ENCODE measurements at regions not wholly inside any gene's neighbourhood (a gene's known extent, or its start where the extent isn't known, plus 50 kb on each side); places are given as distances from the start of the nearest gene placed in this dataset.

- no peak for DNase-seq
- H3K36me3 ChIP-seq: no peaks in the 10 kb centered on the region
- no peak for ATAC-seq
- no peaks in the 10 kb centered on the region for H3K27me3 ChIP-seq
- no peaks in the 10 kb centered on the region for H3K4me1 ChIP-seq
- no peak overlapping the region for H3K4me3 ChIP-seq
- TF ChIP-seq POLR2A (IDR thresholded peaks at IDR 0.05) (no peak), CTCF (IDR thresholded peaks at IDR 0.05 in 4 of 5, conservative IDR thresholded peaks at IDR 0.05 in 1 of 5) (no peak)
- intact Hi-C loops (cut with DNase I; ENCODE audit: low total_unique reads) (no loop called here), in situ Hi-C loops (cut with MboI; ENCODE audit: low sequenced_read_pairs in 4 of 4) (no loop called here)
- no peaks in the 10 kb centered on the region for H3K9me3 ChIP-seq
- no peak overlapping the region for H3K27ac ChIP-seq
Observed at GRCh38 chr2:8624855-8625398, 56.9 kb upstream of the ID2 start.

GRCh38 chr2:8625399-8626300 is 56.2 kb upstream of the ID2 start:
- in situ Hi-C loops (cut with MboI; ENCODE audit: low sequenced_read_pairs in 4 of 4) (no loop called here), intact Hi-C loops (cut with DNase I; ENCODE audit: low total_unique reads) (no loop called here)
- Histone ChIP-seq H3K4me1 (no peaks in the 10 kb centered on the region), H3K4me3 (no peak overlapping the region), H3K27me3 (no peaks in the 10 kb centered on the region), H3K36me3 (no peaks in the 10 kb centered on the region), H3K9me3 (no peaks in the 10 kb centered on the region), H3K27ac (no peak overlapping the region)
- ATAC-seq (no peak), DNase-seq (peak in 1 of 2 donors; percentile 1)
- TF ChIP-seq CTCF (IDR thresholded peaks at IDR 0.05 in 4 of 5, conservative IDR thresholded peaks at IDR 0.05 in 1 of 5): no peak
- TF ChIP-seq POLR2A (IDR thresholded peaks at IDR 0.05): no peak

GRCh38 chr2:8626572-8626971 is 55.3 kb upstream of the ID2 start:
- no peak overlapping the region for H3K4me3 ChIP-seq
- DNase-seq: no peak
- H3K36me3 ChIP-seq: no peaks in the 10 kb centered on the region
- no peaks in the 10 kb centered on the region for H3K4me1 ChIP-seq
- H3K27me3 ChIP-seq: no peaks in the 10 kb centered on the region
- TF ChIP-seq CTCF (IDR thresholded peaks at IDR 0.05 in 4 of 5, conservative IDR thresholded peaks at IDR 0.05 in 1 of 5) (no peak), POLR2A (IDR thresholded peaks at IDR 0.05) (no peak)
- ATAC-seq: no peak
- in situ Hi-C loops (cut with MboI; ENCODE audit: low sequenced_read_pairs in 4 of 4): no loop called here
- no peak overlapping the region for H3K27ac ChIP-seq
- no peaks in the 10 kb centered on the region for H3K9me3 ChIP-seq
- intact Hi-C loops (cut with DNase I; ENCODE audit: low total_unique reads): no loop called here

- H3K36me3 ChIP-seq: no peaks in the 10 kb centered on the region
- ATAC-seq (no peak), DNase-seq (no peak)
- H3K9me3 ChIP-seq: no peaks in the 10 kb centered on the region
- TF ChIP-seq POLR2A (IDR thresholded peaks at IDR 0.05) (no peak), CTCF (IDR thresholded peaks at IDR 0.05 in 4 of 5, conservative IDR thresholded peaks at IDR 0.05 in 1 of 5) (no peak)
- H3K27ac ChIP-seq: no peak overlapping the region
- intact Hi-C loops (cut with DNase I; ENCODE audit: low total_unique reads) (no loop called here), in situ Hi-C loops (cut with MboI; ENCODE audit: low sequenced_read_pairs in 4 of 4) (no loop called here)
- H3K4me1 ChIP-seq: no peaks in the 10 kb centered on the region
- H3K4me3 ChIP-seq: no peak overlapping the region
- no peaks in the 10 kb centered on the region for H3K27me3 ChIP-seq
Observed at GRCh38 chr2:8627019-8627691, 54.7 kb upstream of the ID2 start.
